UCSD-AML1 (cell line): ENCODE measurements at regions not wholly inside any gene's neighbourhood (a gene's known extent, or its start where the extent isn't known, plus 50 kb on each side); places are given as distances from the start of the nearest gene placed in this dataset.

Source experiments
- DNase-seq: peaks from one replicate; lab custom pipeline; 2025; ENCODE audit not compliant: unreplicated experiment; lab: John Stamatoyannopoulos, UW

DNA sequence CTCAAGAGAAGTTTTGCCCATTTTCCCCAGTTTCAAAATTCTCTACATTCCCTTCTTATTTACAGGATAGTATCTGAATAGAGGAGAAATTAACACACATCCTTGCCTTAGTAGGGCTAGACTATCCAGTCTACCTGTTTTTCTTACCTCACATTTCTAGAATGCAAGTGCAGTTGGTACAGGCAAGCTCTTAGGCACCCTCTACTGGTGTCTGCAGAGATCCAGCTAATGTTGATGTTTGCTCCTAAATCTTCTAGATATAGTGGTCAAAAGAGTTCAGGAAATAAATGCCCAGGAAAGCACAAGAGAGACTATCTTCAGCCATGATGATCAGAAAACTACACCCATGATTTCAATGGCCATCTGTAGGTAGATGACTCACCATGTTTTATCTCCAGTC is 205.3 kb downstream of the HTR7 start:
- no peak for DNase-seq

DNA sequence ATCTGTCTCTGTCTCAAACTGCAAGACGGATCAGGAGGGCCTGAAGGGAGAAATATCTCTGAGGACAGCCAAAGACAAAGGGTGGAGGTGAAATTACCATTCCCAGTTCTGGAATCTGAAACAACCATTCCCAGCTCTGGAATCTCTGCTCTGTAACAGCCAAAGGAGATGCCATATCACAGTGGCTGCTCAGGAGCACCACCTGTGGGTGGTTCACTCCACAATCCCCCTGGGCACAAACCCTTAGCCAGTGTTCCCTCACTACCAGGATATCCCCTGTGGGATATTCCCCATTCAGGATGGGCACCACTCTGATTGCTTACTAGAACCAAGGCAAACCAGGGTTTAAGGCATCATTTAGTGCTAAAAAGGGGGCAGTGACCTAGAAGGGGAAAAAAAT is 199.0 kb downstream of the HTR7 start:
- no peak for DNase-seq

DNA sequence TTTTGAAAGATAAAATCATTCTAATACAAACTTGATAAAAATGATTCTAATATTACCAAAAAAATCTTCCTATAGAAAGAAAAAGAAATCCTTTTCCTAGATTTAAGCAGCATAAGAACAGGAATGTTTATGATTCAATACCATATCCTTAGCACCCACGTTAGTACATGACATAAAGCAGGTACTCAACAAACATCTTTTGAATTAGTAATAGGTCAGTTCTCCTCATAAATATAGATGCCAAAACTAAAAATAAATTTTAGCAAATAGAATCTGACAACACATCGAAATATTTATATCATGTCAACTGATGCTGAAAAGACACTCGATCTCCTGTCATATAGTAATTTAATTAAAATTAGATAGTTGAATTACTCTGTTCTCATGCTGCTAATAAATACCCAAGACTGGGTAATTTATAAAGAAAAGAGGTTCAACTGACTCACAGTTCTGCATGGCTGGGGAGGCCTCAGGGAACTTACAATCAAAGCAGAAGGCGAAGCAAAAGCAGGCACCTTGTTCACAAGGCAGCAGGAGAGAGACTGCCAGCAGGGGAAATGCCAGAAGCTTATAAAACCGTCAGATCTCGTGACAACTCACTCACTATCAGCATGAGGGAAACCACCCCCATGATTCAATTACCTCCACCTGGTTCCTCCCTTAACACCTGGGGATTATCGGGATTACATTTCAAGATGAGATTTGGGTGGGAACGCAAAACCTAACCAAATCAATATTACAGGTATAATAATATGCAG is 191.8 kb downstream of the HTR7 start:
- no peak for DNase-seq

DNA sequence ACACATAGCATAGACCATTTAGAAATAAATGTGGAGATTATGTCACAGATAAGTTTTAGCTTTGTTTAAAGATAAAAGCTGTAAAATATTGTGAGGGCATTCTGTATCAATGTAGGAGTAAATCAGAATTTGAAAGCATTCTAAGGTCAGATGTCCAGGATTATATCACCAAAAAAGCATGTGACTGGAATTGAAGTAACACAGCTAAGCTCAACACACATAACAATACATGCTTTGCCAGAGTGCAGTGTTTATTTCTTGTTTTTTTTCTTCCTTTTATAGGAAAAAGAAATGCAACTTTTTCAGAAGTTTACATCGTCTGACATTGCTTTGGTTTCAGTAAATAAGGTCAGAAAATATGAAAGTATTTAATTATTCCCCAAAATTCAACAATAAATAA is 183.4 kb downstream of the HTR7 start:
- no peak for DNase-seq

DNA sequence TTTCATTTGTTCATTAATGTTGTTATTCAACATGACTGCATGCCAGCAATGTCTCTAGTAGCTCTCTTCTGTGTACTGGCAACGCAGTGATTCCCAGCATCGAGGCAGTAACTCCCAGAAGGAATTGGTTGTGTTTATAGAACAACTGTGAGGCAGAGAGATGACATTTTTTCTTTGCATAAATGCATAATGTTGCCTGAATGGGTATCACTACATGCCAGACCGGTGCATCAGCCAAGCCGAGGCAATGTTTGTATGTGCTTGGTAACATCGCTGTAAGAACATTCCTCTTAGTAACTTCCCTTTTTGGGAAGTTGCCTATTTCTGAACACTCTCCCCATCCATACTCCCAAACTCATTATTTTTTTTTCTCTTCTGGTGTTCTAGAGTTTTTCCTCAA is 182.9 kb downstream of the HTR7 start:
- DNase-seq, result no peak

DNA sequence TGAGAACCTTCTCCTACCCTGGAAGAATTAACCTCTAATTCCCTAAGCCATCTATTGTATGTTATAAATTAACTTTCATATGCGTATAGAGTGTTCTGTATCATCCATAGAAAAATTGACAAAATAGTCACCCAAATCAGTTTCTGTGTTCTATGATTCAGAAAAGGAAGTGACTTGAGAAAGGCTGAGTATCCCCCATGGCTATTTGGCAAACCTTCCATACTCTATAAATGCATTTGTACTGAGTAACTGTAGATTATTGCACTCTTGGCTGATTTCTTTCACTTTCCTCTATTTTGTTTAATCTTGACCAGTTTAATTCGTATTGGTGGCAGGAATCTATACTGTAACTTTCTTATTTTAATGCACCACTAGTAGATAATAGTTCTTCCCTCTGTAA is 182.2 kb downstream of the HTR7 start:
- DNase-seq, result no peak
